LoVo (cell line): ENCODE measurements at regions not wholly inside any gene's neighbourhood (a gene's known extent, or its start where the extent isn't known, plus 50 kb on each side); places are given as distances from the start of the nearest gene placed in this dataset.
"Not testable (repeated sequence)": the region's sequence is repeated elsewhere in the genome, so short reads cannot be mapped to it uniquely, and the experiment has no call there.

Source experiments
- DNase-seq: peaks from one replicate; pipeline ENCODE4 v3.0.0-alpha.2; 2016; ENCODE audit warnings: low spot score

GRCh38 chr10:33899578-33900531 lies 565.4 kb upstream of the NRP1 start:
- DNase-seq: no peak

GRCh38 chr10:33897291-33897752 lies 562.9 kb upstream of the NRP1 start:
- DNase-seq: no peak

GRCh38 chr10:33893506-33893905 lies 559.0 kb upstream of the NRP1 start:
- DNase-seq: no peak

GRCh38 chr10:33889371-33889770 lies 554.9 kb upstream of the NRP1 start:
- DNase-seq: no peak

- no peak for DNase-seq
These were observed 552.7 kb upstream of the NRP1 start for GRCh38 chr10:33887188-33887587.

- DNase-seq: no peak
These were observed 551.8 kb upstream of the NRP1 start for GRCh38 chr10:33886299-33886698.

- DNase-seq: no peak
These were observed 550.1 kb upstream of the NRP1 start for GRCh38 chr10:33884604-33885003.

GRCh38 chr10:33883881-33884280 lies 549.4 kb upstream of the NRP1 start:
- DNase-seq: no peak

GRCh38 chr10:33882996-33883395 lies 548.5 kb upstream of the NRP1 start:
- DNase-seq: no peak

GRCh38 chr10:33880291-33880690 lies 545.8 kb upstream of the NRP1 start:
- DNase-seq: no peak

- DNase-seq: no peak
These were observed 543.8 kb upstream of the NRP1 start for GRCh38 chr10:33878238-33878786.

- DNase-seq: no peak
These were observed 542.3 kb upstream of the NRP1 start for GRCh38 chr10:33876584-33877400.

GRCh38 chr10:33875924-33876583 lies 541.6 kb upstream of the NRP1 start:
- DNase-seq: no peak

GRCh38 chr10:33871061-33871956 lies 536.8 kb upstream of the NRP1 start:
- no peak for DNase-seq

GRCh38 chr10:33869481-33869880 lies 535.0 kb upstream of the NRP1 start:
- DNase-seq: no peak

GRCh38 chr10:33869028-33869427 lies 534.6 kb upstream of the NRP1 start:
- no peak for DNase-seq

- DNase-seq: not testable (repeated sequence)
These were observed 532.8 kb upstream of the NRP1 start for GRCh38 chr10:33867199-33867789.

- DNase-seq: no peak
These were observed 528.9 kb upstream of the NRP1 start for GRCh38 chr10:33863352-33863751.

GRCh38 chr10:33862536-33863105 lies 528.2 kb upstream of the NRP1 start:
- no peak for DNase-seq

GRCh38 chr10:33861833-33862232 lies 527.4 kb upstream of the NRP1 start:
- DNase-seq: no peak
